Right lobe of liver (tissue), 4 donors: ENCODE measurements at regions not wholly inside any gene's neighbourhood (a gene's known extent, or its start where the extent isn't known, plus 50 kb on each side); places are given as distances from the start of the nearest gene placed in this dataset.

Experiments
- POLR2A ChIP-seq: fragments of 450-650 bp; IDR thresholded peaks from one replicate; pipeline ENCODE4 v1.6.1; 2017; ENCODE audit warnings: antibody characterized with exemption, mild to moderate bottlenecking
- TF ChIP-seq, protein P1 (sequence below), 4 donors: fragments of 200-600 bp in 3 of 4; fragments of 450-650 bp in 1 of 4; IDR thresholded peaks; one replicate each; pipeline versions ENCODE4 v1.5.1 to v1.8.0; 2016 to 2022; ENCODE audit warnings: antibody characterized with exemption in 4 of 4, mild to moderate bottlenecking in 2 of 4
- donor health status: DM: no; HTN: no; CAD: no.
- donor health status: DM: no; HTN: no; CAD: no.
- donor health status: DM: no; HTN: yes; CAD: no.

DNA sequence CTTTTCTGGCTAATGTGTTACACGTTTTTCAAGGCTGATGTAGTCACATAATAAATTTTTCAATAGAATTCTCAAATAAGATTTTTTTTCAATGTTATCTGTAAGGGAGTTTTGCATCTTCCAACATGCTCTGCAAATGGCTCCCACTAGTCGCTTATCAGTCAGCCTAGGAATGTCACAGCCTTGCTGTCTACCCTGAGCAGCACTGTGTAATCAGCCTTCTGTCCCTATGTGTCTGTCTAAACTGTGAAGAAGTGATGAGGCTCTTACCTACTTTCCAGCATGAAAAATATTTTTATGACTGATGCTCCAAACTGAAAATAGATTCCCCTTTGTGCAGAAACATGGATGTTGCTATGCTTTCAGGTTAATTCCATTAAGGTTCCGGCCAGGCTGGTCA is 75.1 kb upstream of the FAM216B start:
- TF ChIP-seq, protein P1, sequence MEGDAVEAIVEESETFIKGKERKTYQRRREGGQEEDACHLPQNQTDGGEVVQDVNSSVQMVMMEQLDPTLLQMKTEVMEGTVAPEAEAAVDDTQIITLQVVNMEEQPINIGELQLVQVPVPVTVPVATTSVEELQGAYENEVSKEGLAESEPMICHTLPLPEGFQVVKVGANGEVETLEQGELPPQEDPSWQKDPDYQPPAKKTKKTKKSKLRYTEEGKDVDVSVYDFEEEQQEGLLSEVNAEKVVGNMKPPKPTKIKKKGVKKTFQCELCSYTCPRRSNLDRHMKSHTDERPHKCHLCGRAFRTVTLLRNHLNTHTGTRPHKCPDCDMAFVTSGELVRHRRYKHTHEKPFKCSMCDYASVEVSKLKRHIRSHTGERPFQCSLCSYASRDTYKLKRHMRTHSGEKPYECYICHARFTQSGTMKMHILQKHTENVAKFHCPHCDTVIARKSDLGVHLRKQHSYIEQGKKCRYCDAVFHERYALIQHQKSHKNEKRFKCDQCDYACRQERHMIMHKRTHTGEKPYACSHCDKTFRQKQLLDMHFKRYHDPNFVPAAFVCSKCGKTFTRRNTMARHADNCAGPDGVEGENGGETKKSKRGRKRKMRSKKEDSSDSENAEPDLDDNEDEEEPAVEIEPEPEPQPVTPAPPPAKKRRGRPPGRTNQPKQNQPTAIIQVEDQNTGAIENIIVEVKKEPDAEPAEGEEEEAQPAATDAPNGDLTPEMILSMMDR (IDR thresholded peaks at IDR 0.05): no peak
- TF ChIP-seq POLR2A: no peak
